SK-N-SH (cell line): ENCODE measurements at regions not wholly inside any gene's neighbourhood (a gene's known extent, or its start where the extent isn't known, plus 50 kb on each side); places are given as distances from the start of the nearest gene placed in this dataset.

ENCODE experiments used
- CTCF ChIA-PET: fragments of 300-600, 350-600 bp; formaldehyde crosslinking; extraction: SDS; loops from one replicate; lab custom pipeline; 2021; lab: Yijun Ruan, JAX
- POLR2A ChIA-PET: fragments of 350-600 bp; sonication (Branson Sonifier 250); formaldehyde crosslinking; extraction: SDS; loops from one replicate; lab custom pipeline; 2020; ENCODE audit warnings: antibody characterized with exemption, inconsistent platforms; lab: Yijun Ruan, JAX
- DNase-seq: peaks from one replicate; pipeline ENCODE4 v3.0.0; 2012
- H2AFZ ChIP-seq: fragments of 200-600 bp; sonication (generic); 2 replicates; pipeline ENCODE4 v1.8.1; 2016; ENCODE audit warnings: antibody characterized with exemption, mild to moderate bottlenecking, low read depth
- H3F3A ChIP-seq: fragments of 200-600 bp; sonication (generic); replicated peaks from 2 replicates; pipeline ENCODE3; 2016; ENCODE audit warnings: antibody characterized with exemption, mild to moderate bottlenecking; ENCODE audit not compliant: insufficient read depth
- H3K27ac ChIP-seq, 2 experiments: fragments of 200-500 bp in 1 of 2; fragments of 200-600 bp in 1 of 2; sonication (Bioruptor generic) in 1 of 2; sonication (generic), shearing (Covaris generic) in 1 of 2; 2 replicates each; pipeline versions ENCODE4 v1.5.1 to v1.6.1; 2014 to 2016; ENCODE audit warnings: low read depth in 2 of 2, inconsistent platforms in 1 of 2, low read length in 1 of 2, mild to moderate bottlenecking in 1 of 2, mixed read lengths in 1 of 2
- H3K27me3 ChIP-seq: fragments of 200-600 bp; sonication (generic), shearing (Covaris generic); 2 replicates; pipeline ENCODE4 v1.6.1; 2016; ENCODE audit warnings: mixed run types; ENCODE audit not compliant: insufficient read depth
- H3K36me3 ChIP-seq, 2 experiments: fragments of 200-500 bp in 1 of 2; fragments of 200-600 bp in 1 of 2; sonication (Bioruptor generic) in 1 of 2; sonication (generic) in 1 of 2; replicated peaks in 1 of 2; 2 replicates each; pipeline versions ENCODE3 to v1.5.1; 2014 to 2016; ENCODE audit warnings: low read length in 1 of 2, mild to moderate bottlenecking in 1 of 2; ENCODE audit not compliant: insufficient read depth in 2 of 2, control insufficient read depth in 1 of 2
- H3K4me1 ChIP-seq, 2 experiments: fragments of 200-500 bp in 1 of 2; fragments of 200-600 bp in 1 of 2; sonication (Bioruptor generic) in 1 of 2; sonication (generic), shearing (Covaris generic) in 1 of 2; 2 replicates each; pipeline versions ENCODE4 v1.5.1 to v1.6.1; 2014 to 2016; ENCODE audit warnings: low read depth in 1 of 2, low read length in 1 of 2, mixed run types in 1 of 2; ENCODE audit not compliant: insufficient read depth in 2 of 2, control insufficient read depth in 1 of 2
- H3K4me2 ChIP-seq: fragments of 200-600 bp; sonication (generic), shearing (Covaris generic); 2 replicates; pipeline ENCODE4 v1.6.1; 2017; ENCODE audit warnings: mixed run types
- H3K4me3 ChIP-seq, 2 experiments: fragments of 200-500 bp in 1 of 2; fragments of 200-600 bp in 1 of 2; sonication (Bioruptor generic) in 1 of 2; sonication (generic), shearing (Covaris generic) in 1 of 2; 2 replicates each; pipeline versions ENCODE4 v1.5.1 to v1.8.1; 2014 to 2016; ENCODE audit warnings: low read depth in 2 of 2, inconsistent platforms in 1 of 2, low read length in 1 of 2, mild to moderate bottlenecking in 1 of 2, mixed read lengths in 1 of 2, moderate library complexity in 1 of 2
- H3K79me2 ChIP-seq: fragments of 200-600 bp; sonication (generic); 2 replicates; pipeline ENCODE4 v1.8.1; 2017; ENCODE audit warnings: mild to moderate bottlenecking; ENCODE audit not compliant: insufficient read depth
- H3K9ac ChIP-seq: fragments of 200-600 bp; sonication (generic); 2 replicates; pipeline ENCODE4 v1.6.1; 2017; ENCODE audit warnings: mixed run types
- H3K9me2 ChIP-seq: fragments of 200-600 bp; sonication (generic); 2 replicates; pipeline ENCODE4 v1.6.1; 2017; ENCODE audit warnings: mixed run types
- H3K9me3 ChIP-seq: fragments of 200-600 bp; sonication (generic); 2 replicates; pipeline ENCODE4 v1.6.1; 2017; ENCODE audit warnings: mixed run types, mild to moderate bottlenecking, moderate library complexity
- H4K20me1 ChIP-seq: fragments of 200-600 bp; sonication (generic); 2 replicates; pipeline ENCODE4 v1.6.1; 2017; ENCODE audit warnings: mild to moderate bottlenecking, mixed run types; ENCODE audit not compliant: insufficient read depth
- CTCF ChIP-seq: fragments of 200-600 bp; sonication (generic); IDR thresholded peaks from 2 replicates; pipeline ENCODE4 v1.6.1; 2017; ENCODE audit warnings: antibody characterized with exemption, mild to moderate bottlenecking, moderate library complexity
- EZH2phosphoT487 ChIP-seq: fragments of 200-600 bp; sonication (generic); IDR thresholded peaks from 2 replicates; pipeline ENCODE4 v1.6.1; 2017; ENCODE audit warnings: low read depth, mixed run types, mild to moderate bottlenecking, antibody characterized with exemption, moderate library complexity, borderline replicate concordance
- FOSL2 ChIP-seq: IDR thresholded peaks from 2 replicates; pipeline ENCODE4 v1.4.0; 2012; ENCODE audit warnings: low read depth, mild to moderate bottlenecking, moderate library complexity, borderline replicate concordance
- NFIC ChIP-seq: IDR thresholded peaks from 2 replicates; pipeline ENCODE4 v1.4.0; 2012; ENCODE audit warnings: borderline replicate concordance
- NRF1 ChIP-seq: IDR thresholded peaks from 2 replicates; pipeline ENCODE4 v1.6.1; 2012; ENCODE audit warnings: low read depth, mild to moderate bottlenecking, low read length
- RAD21 ChIP-seq: IDR thresholded peaks from 2 replicates; pipeline ENCODE4 v1.6.1; 2012; ENCODE audit warnings: mild to moderate bottlenecking, low read length
- REST ChIP-seq: IDR thresholded peaks from 2 replicates; pipeline ENCODE4 v1.6.1; 2012; ENCODE audit warnings: mild to moderate bottlenecking, low read depth, low read length, moderate library complexity
- SIN3A ChIP-seq: IDR thresholded peaks from 2 replicates; pipeline ENCODE4 v1.6.1; 2012; ENCODE audit warnings: low read depth, mild to moderate bottlenecking, low read length, moderate library complexity, borderline replicate concordance
- SMC3 ChIP-seq: IDR thresholded peaks from 2 replicates; pipeline ENCODE4 v1.6.1; 2012; ENCODE audit warnings: low read depth, low read length, improper control_type of control experiment
- YY1 ChIP-seq: IDR thresholded peaks from 2 replicates; pipeline ENCODE4 v1.4.0; 2012; ENCODE audit warnings: low read depth, mild to moderate bottlenecking
- WGBS: methylation state at CpG from one replicate; pipeline ENCODE4 v1.1.6; 2017; ENCODE audit warnings: low lambda C conversion rate; 5-methylcytosine and 5-hydroxymethylcytosine counted together
- TF ChIP-seq, protein P1 (sequence below): fragments of 150-350 bp; IDR thresholded peaks from 2 replicates; pipeline ENCODE4 v1.6.1; 2016; ENCODE audit warnings: mild to moderate bottlenecking, low read depth, low read length

DNA sequence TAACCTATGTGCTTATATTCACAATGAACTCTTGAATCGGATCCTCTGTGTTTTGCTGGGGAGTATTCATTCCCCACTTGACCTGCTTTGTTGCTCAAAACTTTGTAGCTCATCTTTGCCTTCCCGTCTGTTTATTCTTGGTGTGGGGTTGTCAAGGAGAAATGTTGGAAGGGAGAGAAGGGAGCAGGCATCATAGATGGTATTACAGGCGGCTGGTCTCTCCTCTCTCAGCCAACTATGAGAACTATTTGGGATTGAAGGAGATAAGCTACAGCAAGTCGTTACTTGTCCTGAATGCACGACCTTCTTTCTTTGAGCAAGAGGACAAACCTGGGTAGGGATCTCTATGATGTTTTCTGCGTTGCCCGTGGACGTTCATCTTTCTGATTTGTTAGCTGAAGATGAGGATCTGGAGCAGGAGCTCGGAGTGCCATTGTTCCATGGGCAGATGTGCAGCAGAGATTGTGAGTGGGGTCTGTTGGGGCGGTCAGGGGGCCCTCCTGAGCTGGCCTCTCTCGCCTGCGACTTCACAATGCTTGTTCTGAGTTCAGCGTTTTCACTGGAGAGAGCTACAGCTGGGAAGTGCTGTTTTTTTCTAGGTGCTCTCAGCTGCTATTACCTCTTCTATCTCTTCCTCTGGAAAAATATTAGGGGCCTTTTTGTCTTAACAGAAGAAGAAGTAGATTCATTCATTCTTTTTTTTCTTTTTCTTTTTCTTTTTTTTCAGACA, 126.9 kb upstream of the KLF6 start:
- Histone ChIP-seq H3K4me1 (no peaks in the 10 kb centered on the region), H2AFZ (no peak overlapping the region), H3K9ac (no peak overlapping the region), H3K27ac (no peak overlapping the region), H3F3A (no peaks in the 10 kb centered on the region), H3K27me3 (no peaks in the 10 kb centered on the region), H4K20me1 (no peaks in the 10 kb centered on the region), H3K4me3 (no peak overlapping the region), H3K79me2 (no peaks in the 10 kb centered on the region), H3K9me3 (no peaks in the 10 kb centered on the region), H3K4me2 (no peak overlapping the region), H3K9me2 (no peaks in the 10 kb centered on the region), H3K36me3 (no peaks in the 10 kb centered on the region)
- CTCF ChIA-PET: no interaction called here
- TF ChIP-seq NFIC (no peak), REST (no peak)
- POLR2A ChIA-PET: no interaction called here
- 91% methylated on average over 12 of the region's 13 CpGs for WGBS
- no peak for DNase-seq

- 94% methylated on average over 6 of the region's 6 CpGs for WGBS
- Histone ChIP-seq H3K4me2 (no peak overlapping the region), H3K9ac (no peak overlapping the region), H3K27me3 (no peaks in the 10 kb centered on the region), H3K9me2 (no peaks in the 10 kb centered on the region), H3K4me3 (no peak overlapping the region), H2AFZ (no peak overlapping the region), H3K9me3 (no peaks in the 10 kb centered on the region), H3K36me3 (no peaks in the 10 kb centered on the region), H3K27ac (no peak overlapping the region), H4K20me1 (no peaks in the 10 kb centered on the region), H3K79me2 (no peaks in the 10 kb centered on the region), H3K4me1 (no peaks in the 10 kb centered on the region), H3F3A (no peaks in the 10 kb centered on the region)
- TF ChIP-seq CTCF (no peak), SMC3 (no peak), RAD21 (no peak), NFIC (no peak), FOSL2 (no peak), YY1 (no peak), EZH2phosphoT487 (no peak), NRF1 (no peak), SIN3A (no peak)
- TF ChIP-seq, protein P1, sequence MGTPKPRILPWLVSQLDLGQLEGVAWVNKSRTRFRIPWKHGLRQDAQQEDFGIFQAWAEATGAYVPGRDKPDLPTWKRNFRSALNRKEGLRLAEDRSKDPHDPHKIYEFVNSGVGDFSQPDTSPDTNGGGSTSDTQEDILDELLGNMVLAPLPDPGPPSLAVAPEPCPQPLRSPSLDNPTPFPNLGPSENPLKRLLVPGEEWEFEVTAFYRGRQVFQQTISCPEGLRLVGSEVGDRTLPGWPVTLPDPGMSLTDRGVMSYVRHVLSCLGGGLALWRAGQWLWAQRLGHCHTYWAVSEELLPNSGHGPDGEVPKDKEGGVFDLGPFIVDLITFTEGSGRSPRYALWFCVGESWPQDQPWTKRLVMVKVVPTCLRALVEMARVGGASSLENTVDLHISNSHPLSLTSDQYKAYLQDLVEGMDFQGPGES: no peak
- ChIA-PET POLR2A (no interaction called here), CTCF (no interaction called here)
- no peak for DNase-seq
These were observed 126.2 kb upstream of the KLF6 start for GRCh38 chr10:3911241-3911640.
